ENCODE measurements at regions not wholly inside any gene's neighbourhood (a gene's known extent, or its start where the extent isn't known, plus 50 kb on each side); places are given as distances from the start of the nearest gene placed in this dataset.

- DNase-seq: no peak
- TF ChIP-seq, protein P1, sequence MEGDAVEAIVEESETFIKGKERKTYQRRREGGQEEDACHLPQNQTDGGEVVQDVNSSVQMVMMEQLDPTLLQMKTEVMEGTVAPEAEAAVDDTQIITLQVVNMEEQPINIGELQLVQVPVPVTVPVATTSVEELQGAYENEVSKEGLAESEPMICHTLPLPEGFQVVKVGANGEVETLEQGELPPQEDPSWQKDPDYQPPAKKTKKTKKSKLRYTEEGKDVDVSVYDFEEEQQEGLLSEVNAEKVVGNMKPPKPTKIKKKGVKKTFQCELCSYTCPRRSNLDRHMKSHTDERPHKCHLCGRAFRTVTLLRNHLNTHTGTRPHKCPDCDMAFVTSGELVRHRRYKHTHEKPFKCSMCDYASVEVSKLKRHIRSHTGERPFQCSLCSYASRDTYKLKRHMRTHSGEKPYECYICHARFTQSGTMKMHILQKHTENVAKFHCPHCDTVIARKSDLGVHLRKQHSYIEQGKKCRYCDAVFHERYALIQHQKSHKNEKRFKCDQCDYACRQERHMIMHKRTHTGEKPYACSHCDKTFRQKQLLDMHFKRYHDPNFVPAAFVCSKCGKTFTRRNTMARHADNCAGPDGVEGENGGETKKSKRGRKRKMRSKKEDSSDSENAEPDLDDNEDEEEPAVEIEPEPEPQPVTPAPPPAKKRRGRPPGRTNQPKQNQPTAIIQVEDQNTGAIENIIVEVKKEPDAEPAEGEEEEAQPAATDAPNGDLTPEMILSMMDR (IDR thresholded peaks at IDR 0.05): no peak
- TF ChIP-seq POLR2A (IDR thresholded peaks at IDR 0.05) (no peak), EP300 (IDR thresholded peaks at IDR 0.05; ENCODE audit: low read depth) (no peak), POLR2AphosphoS5 (IDR thresholded peaks at IDR 0.05) (no peak)
- H3K27me3 ChIP-seq: no peaks in the 10 kb centered on the region
- H3K4me3 ChIP-seq: no peak overlapping the region
- in situ Hi-C loops (cut with MboI; ENCODE audit: low pct_ligation_motif_present in 1 of 4, low pct_unique_long_range_greater_than_20kb in 1 of 4, low sequenced_read_pairs in 3 of 4) (no loop called here), intact Hi-C loops (cut with DNase I; ENCODE audit: low total_unique reads) (no loop called here)
- WGBS, 2 donors (ENCODE audit: low coverage in 1 of 2): 56 to 69% methylated on average over 2 to 3 of the region's 3 CpGs
- no peak overlapping the region for H3K27ac ChIP-seq
- H3K36me3 ChIP-seq: no peaks in the 10 kb centered on the region
- no peaks in the 10 kb centered on the region for H3K4me1 ChIP-seq
- no peaks in the 10 kb centered on the region for H3K9me3 ChIP-seq
These were observed 153.9 kb upstream of the SPAG17 start for GRCh38 chr1:118338936-118339335.

- Histone ChIP-seq H3K36me3 (no peaks in the 10 kb centered on the region), H3K4me1 (no peaks in the 10 kb centered on the region), H3K27me3 (no peaks in the 10 kb centered on the region), H3K4me3 (no peak overlapping the region), H3K27ac (no peak overlapping the region), H3K9me3 (no peaks in the 10 kb centered on the region)
- TF ChIP-seq EP300 (IDR thresholded peaks at IDR 0.05; ENCODE audit: low read depth) (no peak), POLR2AphosphoS5 (IDR thresholded peaks at IDR 0.05) (no peak)
- TF ChIP-seq, protein P1 (IDR thresholded peaks at IDR 0.05): no peak
- no peak for DNase-seq
- intact Hi-C loops (cut with DNase I; ENCODE audit: low total_unique reads) (no loop called here), in situ Hi-C loops (cut with MboI; ENCODE audit: low pct_ligation_motif_present in 1 of 4, low pct_unique_long_range_greater_than_20kb in 1 of 4, low sequenced_read_pairs in 3 of 4) (no loop called here)
These were observed 152.3 kb upstream of the SPAG17 start for GRCh38 chr1:118337346-118337745.

- intact Hi-C loops (cut with DNase I; ENCODE audit: low total_unique reads): no loop called here
- H3K4me1 ChIP-seq: no peaks in the 10 kb centered on the region
- no peak overlapping the region for H3K4me3 ChIP-seq
- no peak overlapping the region for H3K27ac ChIP-seq
- H3K9me3 ChIP-seq: no peaks in the 10 kb centered on the region
- H3K36me3 ChIP-seq: no peaks in the 10 kb centered on the region
- DNase-seq: no peak
- 32 to 36% methylated on average over 2 of the region's 2 CpGs for WGBS, 2 donors (ENCODE audit: low coverage in 1 of 2)
- TF ChIP-seq EP300 (IDR thresholded peaks at IDR 0.05; ENCODE audit: low read depth) (no peak), POLR2AphosphoS5 (IDR thresholded peaks at IDR 0.05) (no peak), POLR2A (IDR thresholded peaks at IDR 0.05) (no peak)
- TF ChIP-seq, protein P1 (IDR thresholded peaks at IDR 0.05): no peak
- no peaks in the 10 kb centered on the region for H3K27me3 ChIP-seq
- in situ Hi-C loops (cut with MboI; ENCODE audit: low pct_ligation_motif_present in 1 of 4, low pct_unique_long_range_greater_than_20kb in 1 of 4, low sequenced_read_pairs in 3 of 4): no loop called here
These were observed 150.3 kb upstream of the SPAG17 start for GRCh38 chr1:118335331-118335732.

- TF ChIP-seq POLR2AphosphoS5 (IDR thresholded peaks at IDR 0.05) (no peak), EP300 (IDR thresholded peaks at IDR 0.05; ENCODE audit: low read depth) (no peak), POLR2A (IDR thresholded peaks at IDR 0.05) (no peak)
- TF ChIP-seq, protein P1 (IDR thresholded peaks at IDR 0.05): no peak
- Histone ChIP-seq H3K27me3 (no peaks in the 10 kb centered on the region), H3K9me3 (no peaks in the 10 kb centered on the region), H3K4me1 (no peaks in the 10 kb centered on the region), H3K4me3 (no peak overlapping the region), H3K27ac (no peak overlapping the region), H3K36me3 (no peaks in the 10 kb centered on the region)
- no peak for DNase-seq
- WGBS, 2 donors (ENCODE audit: low coverage in 1 of 2): 90 to 100% methylated on average over 1 of the region's 1 CpG
- in situ Hi-C loops (cut with MboI; ENCODE audit: low pct_ligation_motif_present in 1 of 4, low pct_unique_long_range_greater_than_20kb in 1 of 4, low sequenced_read_pairs in 3 of 4): no loop called here
- intact Hi-C loops (cut with DNase I; ENCODE audit: low total_unique reads): no loop called here
These were observed 149.5 kb upstream of the SPAG17 start for GRCh38 chr1:118334506-118334905.

Measured in transverse colon (tissue), 4 donors.